ENCODE measurements at regions not wholly inside any gene's neighbourhood (a gene's known extent, or its start where the extent isn't known, plus 50 kb on each side); places are given as distances from the start of the nearest gene placed in this dataset.
"Not testable (repeated sequence)": the region's sequence is repeated elsewhere in the genome, so short reads cannot be mapped to it uniquely, and the experiment has no call there.

DNA sequence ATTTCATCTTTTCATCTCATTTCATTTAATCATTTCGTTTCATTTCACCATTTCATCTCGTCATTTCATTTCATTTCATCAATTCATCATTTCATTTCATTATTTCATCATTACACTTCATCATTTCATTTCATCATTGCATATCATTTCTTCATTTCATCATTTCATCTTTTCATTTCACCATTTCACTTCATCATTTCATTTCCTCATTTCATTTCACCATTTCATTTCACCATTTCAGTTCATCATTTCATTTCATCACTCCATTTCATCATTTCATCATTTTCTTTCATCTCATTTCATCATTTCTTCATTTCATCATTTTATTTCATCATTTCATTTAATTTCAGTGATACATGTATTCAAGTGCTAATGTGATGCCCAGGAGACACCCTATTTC, 127.1 kb downstream of the ANKRD30BL start:
- H3K4me3 ChIP-seq = no peak overlapping the region
- H3K9me3 ChIP-seq = no peaks in the 10 kb centered on the region
- no peak overlapping the region for H3K27ac ChIP-seq
- TF ChIP-seq EP300 (IDR thresholded peaks at IDR 0.05; ENCODE audit: low read depth) (no peak), POLR2AphosphoS5 (IDR thresholded peaks at IDR 0.05) (no peak), POLR2A (IDR thresholded peaks at IDR 0.05) (no peak)
- TF ChIP-seq, protein P1, sequence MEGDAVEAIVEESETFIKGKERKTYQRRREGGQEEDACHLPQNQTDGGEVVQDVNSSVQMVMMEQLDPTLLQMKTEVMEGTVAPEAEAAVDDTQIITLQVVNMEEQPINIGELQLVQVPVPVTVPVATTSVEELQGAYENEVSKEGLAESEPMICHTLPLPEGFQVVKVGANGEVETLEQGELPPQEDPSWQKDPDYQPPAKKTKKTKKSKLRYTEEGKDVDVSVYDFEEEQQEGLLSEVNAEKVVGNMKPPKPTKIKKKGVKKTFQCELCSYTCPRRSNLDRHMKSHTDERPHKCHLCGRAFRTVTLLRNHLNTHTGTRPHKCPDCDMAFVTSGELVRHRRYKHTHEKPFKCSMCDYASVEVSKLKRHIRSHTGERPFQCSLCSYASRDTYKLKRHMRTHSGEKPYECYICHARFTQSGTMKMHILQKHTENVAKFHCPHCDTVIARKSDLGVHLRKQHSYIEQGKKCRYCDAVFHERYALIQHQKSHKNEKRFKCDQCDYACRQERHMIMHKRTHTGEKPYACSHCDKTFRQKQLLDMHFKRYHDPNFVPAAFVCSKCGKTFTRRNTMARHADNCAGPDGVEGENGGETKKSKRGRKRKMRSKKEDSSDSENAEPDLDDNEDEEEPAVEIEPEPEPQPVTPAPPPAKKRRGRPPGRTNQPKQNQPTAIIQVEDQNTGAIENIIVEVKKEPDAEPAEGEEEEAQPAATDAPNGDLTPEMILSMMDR (IDR thresholded peaks at IDR 0.05) = no peak
- H3K4me1 ChIP-seq = peaks cover 0 to 12% (median 3%) of the 10 kb centered on the region in 4 donors
- intact Hi-C loops (cut with DNase I; ENCODE audit: low total_unique reads) = no loop called here
- no peaks in the 10 kb centered on the region for H3K36me3 ChIP-seq
- in situ Hi-C loops (cut with MboI; ENCODE audit: low pct_ligation_motif_present in 1 of 4, low pct_unique_long_range_greater_than_20kb in 1 of 4, low sequenced_read_pairs in 3 of 4) = no loop called here
- WGBS, 2 donors (ENCODE audit: low coverage in 1 of 2) = 76 to 78% methylated on average over 2 of the region's 2 CpGs
- H3K27me3 ChIP-seq = peaks cover 41% of the 10 kb centered on the region
- DNase-seq = no peak

DNA sequence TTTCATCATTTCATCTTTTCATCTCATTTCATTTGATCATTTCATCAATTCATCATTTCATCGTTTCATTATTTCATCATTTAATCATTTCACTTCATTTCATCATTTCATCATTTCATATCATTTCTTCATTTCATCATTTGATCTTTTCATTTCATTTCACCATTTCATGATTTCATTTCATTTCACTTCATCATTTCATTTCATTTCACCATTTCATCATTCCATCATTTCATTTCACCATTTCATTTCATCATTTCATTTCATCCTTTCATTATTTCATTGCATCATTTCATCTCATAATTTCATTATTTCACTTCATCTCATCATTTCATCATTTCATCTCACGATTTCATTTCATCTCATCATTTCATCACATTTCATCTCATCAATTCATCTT, 127.8 kb downstream of the ANKRD30BL start:
- Histone ChIP-seq H3K4me3 (no peak overlapping the region), H3K9me3 (no peaks in the 10 kb centered on the region), H3K4me1 (peaks cover 0 to 12% (median 3%) of the 10 kb centered on the region in 4 donors), H3K27me3 (peaks cover 34% of the 10 kb centered on the region), H3K27ac (no peak overlapping the region), H3K36me3 (no peaks in the 10 kb centered on the region)
- in situ Hi-C loops (cut with MboI; ENCODE audit: low pct_ligation_motif_present in 1 of 4, low pct_unique_long_range_greater_than_20kb in 1 of 4, low sequenced_read_pairs in 3 of 4) (no loop called here), intact Hi-C loops (cut with DNase I; ENCODE audit: low total_unique reads) (no loop called here)
- no peak for TF ChIP-seq POLR2A (IDR thresholded peaks at IDR 0.05)
- TF ChIP-seq, protein P1 (IDR thresholded peaks at IDR 0.05) = no peak
- TF ChIP-seq EP300 (IDR thresholded peaks at IDR 0.05; ENCODE audit: low read depth) = no peak
- TF ChIP-seq POLR2AphosphoS5 (IDR thresholded peaks at IDR 0.05) = no peak
- DNase-seq = no peak
- WGBS, 2 donors (ENCODE audit: low coverage in 1 of 2) = 79 to 83% methylated on average over 2 of the region's 2 CpGs

DNA sequence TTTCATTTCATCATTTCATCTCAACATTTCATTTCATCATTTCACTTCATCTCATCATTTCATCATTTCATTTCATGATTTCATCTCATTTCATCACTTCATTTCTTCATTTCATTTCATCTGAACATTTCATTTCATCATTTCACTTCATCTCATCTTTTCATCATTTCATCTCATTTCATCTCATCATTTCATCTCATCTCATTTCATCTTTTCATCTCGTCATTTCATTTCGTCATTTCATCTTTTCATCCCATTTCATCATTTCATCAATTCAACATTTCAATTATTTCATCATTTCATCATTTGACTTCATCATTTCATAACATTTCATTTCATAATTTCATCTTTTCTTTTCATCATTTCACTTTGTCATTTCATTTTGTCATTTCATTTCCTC, 128.4 kb downstream of the ANKRD30BL start:
- H3K27ac ChIP-seq = no peak overlapping the region
- H3K9me3 ChIP-seq = no peaks in the 10 kb centered on the region
- H3K4me3 ChIP-seq = no peak overlapping the region
- H3K4me1 ChIP-seq = peaks cover 0 to 6% (median 3%) of the 10 kb centered on the region in 4 donors
- no peaks in the 10 kb centered on the region for H3K36me3 ChIP-seq
- TF ChIP-seq, protein P1 (IDR thresholded peaks at IDR 0.05) = no peak
- TF ChIP-seq POLR2A (IDR thresholded peaks at IDR 0.05) (no peak), EP300 (IDR thresholded peaks at IDR 0.05; ENCODE audit: low read depth) (no peak), POLR2AphosphoS5 (IDR thresholded peaks at IDR 0.05) (no peak)
- WGBS, 2 donors (ENCODE audit: low coverage in 1 of 2) = 77 to 92% methylated on average over 2 of the region's 2 CpGs
- H3K27me3 ChIP-seq = peaks cover 28% of the 10 kb centered on the region
- no peak for DNase-seq
- in situ Hi-C loops (cut with MboI; ENCODE audit: low pct_ligation_motif_present in 1 of 4, low pct_unique_long_range_greater_than_20kb in 1 of 4, low sequenced_read_pairs in 3 of 4) = no loop called here
- intact Hi-C loops (cut with DNase I; ENCODE audit: low total_unique reads) = no loop called here

DNA sequence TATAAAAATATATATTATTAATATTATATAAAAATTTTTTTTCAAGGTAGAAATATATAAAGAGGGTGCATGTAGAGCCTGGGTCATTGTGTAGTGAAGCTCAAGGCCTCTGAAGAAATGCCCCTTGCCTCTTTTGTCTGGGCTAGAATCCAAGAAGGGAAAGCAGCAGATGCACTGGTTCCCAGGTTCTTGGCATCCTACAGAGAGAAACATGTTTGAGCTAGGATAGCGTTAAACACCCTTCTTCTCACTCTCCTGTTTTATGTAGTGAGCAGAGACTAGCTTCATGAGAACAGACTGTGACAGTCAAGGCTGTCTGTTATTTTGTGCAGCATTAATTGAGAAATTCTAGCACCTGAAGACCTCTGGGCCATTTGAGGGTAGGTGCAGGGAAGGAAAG, 149.7 kb downstream of the ANKRD30BL start:
- H3K27ac ChIP-seq; H3K4me3 ChIP-seq; H3K36me3 ChIP-seq; in situ Hi-C loops (cut with MboI; ENCODE audit: low pct_ligation_motif_present in 1 of 4, low pct_unique_long_range_greater_than_20kb in 1 of 4, low sequenced_read_pairs in 3 of 4); intact Hi-C loops (cut with DNase I; ENCODE audit: low total_unique reads); DNase-seq; H3K9me3 ChIP-seq; H3K4me1 ChIP-seq: not testable (repeated sequence)
- peaks cover 24% of the 10 kb centered on the region for H3K27me3 ChIP-seq
- WGBS, 2 donors (ENCODE audit: low coverage in 1 of 2) = 91% methylated on average over 1 of the region's 1 CpG; no CpG with 5 or more reads in 1 of the 2 donors

DNA sequence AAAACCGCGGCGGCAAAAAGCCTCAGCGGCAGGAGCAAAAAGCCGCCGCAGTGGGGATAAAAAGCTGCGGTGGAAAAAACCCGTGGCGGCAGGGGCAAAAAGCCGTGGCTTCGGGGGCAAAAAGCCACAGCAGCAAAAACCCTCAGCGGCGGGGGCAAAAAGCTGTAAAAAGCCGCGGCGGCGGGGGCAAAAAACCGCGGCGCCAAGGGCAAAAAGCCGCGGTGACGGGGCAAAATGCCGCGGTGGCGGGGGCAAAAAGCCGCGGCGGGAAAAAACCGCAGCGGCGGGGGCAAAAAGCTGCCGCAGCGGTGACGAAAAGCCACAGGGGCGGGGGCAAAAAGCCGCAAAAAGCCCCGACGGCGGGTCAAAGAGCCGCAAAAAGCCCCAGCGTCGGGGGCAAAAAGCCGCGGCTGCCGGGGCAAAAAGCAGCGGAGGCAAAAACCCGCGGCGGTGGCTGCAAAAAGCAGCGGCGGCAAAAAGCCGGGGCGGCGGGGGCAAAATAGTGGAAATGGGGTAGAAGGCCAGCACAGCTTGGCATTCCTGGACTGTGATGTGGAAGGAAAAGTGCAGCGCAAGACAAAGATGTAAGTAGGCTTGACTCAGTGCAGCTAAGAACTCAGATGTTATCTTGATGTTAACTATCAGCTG, 151.8 kb downstream of the ANKRD30BL start:
- 3 to 5% methylated on average over 10 to 56 of the region's 56 CpGs for WGBS, 2 donors (ENCODE audit: low coverage in 1 of 2)
- no peaks in the 10 kb centered on the region for H3K36me3 ChIP-seq
- H3K27ac ChIP-seq = no peak overlapping the region
- TF ChIP-seq POLR2A (IDR thresholded peaks at IDR 0.05) (no peak), EP300 (IDR thresholded peaks at IDR 0.05; ENCODE audit: low read depth) (no peak), POLR2AphosphoS5 (IDR thresholded peaks at IDR 0.05) (no peak)
- TF ChIP-seq, protein P1 (IDR thresholded peaks at IDR 0.05) = no peak
- intact Hi-C loops (cut with DNase I; ENCODE audit: low total_unique reads) = no loop called here
- DNase-seq = no peak
- peaks cover 0 to 6% (median 3%) of the 10 kb centered on the region in 4 donors for H3K4me1 ChIP-seq
- in situ Hi-C loops (cut with MboI; ENCODE audit: low pct_ligation_motif_present in 1 of 4, low pct_unique_long_range_greater_than_20kb in 1 of 4, low sequenced_read_pairs in 3 of 4) = no loop called here
- H3K9me3 ChIP-seq = no peaks in the 10 kb centered on the region
- H3K4me3 ChIP-seq = peak overlapping the region in 3 of 4 donors; percentile 16 to 40 (median 22)
- peaks cover 24% of the 10 kb centered on the region for H3K27me3 ChIP-seq

Data from transverse colon (tissue), 4 donors.